Duodenal mucosa (tissue), 2 donors: ENCODE measurements at regions not wholly inside any gene's neighbourhood (a gene's known extent, or its start where the extent isn't known, plus 50 kb on each side); places are given as distances from the start of the nearest gene placed in this dataset.
"Not testable (repeated sequence)": the region's sequence is repeated elsewhere in the genome, so short reads cannot be mapped to it uniquely, and the experiment has no call there.

Experiments
- H3K27ac ChIP-seq: one replicate; pipeline ENCODE4 v1.7.0; 2013; ENCODE audit warnings: low read depth, low read length
- H3K27me3 ChIP-seq, 2 donors: one replicate each; pipeline ENCODE4 v1.7.0; 2013; ENCODE audit warnings: low read length in 2 of 2, control low read depth in 1 of 2; ENCODE audit not compliant: insufficient read depth in 2 of 2, control insufficient read depth in 1 of 2
- H3K36me3 ChIP-seq, 2 donors: one replicate each; pipeline ENCODE4 v1.7.0; 2013; ENCODE audit warnings: low read length in 2 of 2, control low read depth in 1 of 2; ENCODE audit not compliant: insufficient read depth in 2 of 2, control insufficient read depth in 1 of 2
- H3K4me1 ChIP-seq, 2 donors: one replicate each; pipeline ENCODE4 v1.7.0; 2013; ENCODE audit warnings: low read length in 2 of 2, control low read depth in 1 of 2; ENCODE audit not compliant: insufficient read depth in 2 of 2, control insufficient read depth in 1 of 2
- H3K4me3 ChIP-seq, 2 donors: one replicate each; pipeline ENCODE4 v1.7.0; 2013; ENCODE audit warnings: low read length in 2 of 2, low read depth in 1 of 2
- H3K9ac ChIP-seq, 2 donors: one replicate each; pipeline ENCODE4 v1.7.0; 2013; ENCODE audit warnings: low read length in 2 of 2, low read depth in 1 of 2
- H3K9me3 ChIP-seq, 2 donors: one replicate each; pipeline ENCODE4 v1.7.0; 2013; ENCODE audit warnings: low read length in 2 of 2, control low read depth in 1 of 2; ENCODE audit not compliant: control insufficient read depth in 1 of 2

- H3K4me1 ChIP-seq = no peaks in the 10 kb centered on the region
- H3K4me3 ChIP-seq = no peak overlapping the region
- no peak overlapping the region for H3K9ac ChIP-seq
- no peaks in the 10 kb centered on the region for H3K36me3 ChIP-seq
- no peak overlapping the region for H3K27ac ChIP-seq
- H3K27me3 ChIP-seq = no peaks in the 10 kb centered on the region
- H3K9me3 ChIP-seq = no peaks in the 10 kb centered on the region
These were observed 221.4 kb downstream of the SOX2 start for GRCh38 chr3:181933052-181933618.

DNA sequence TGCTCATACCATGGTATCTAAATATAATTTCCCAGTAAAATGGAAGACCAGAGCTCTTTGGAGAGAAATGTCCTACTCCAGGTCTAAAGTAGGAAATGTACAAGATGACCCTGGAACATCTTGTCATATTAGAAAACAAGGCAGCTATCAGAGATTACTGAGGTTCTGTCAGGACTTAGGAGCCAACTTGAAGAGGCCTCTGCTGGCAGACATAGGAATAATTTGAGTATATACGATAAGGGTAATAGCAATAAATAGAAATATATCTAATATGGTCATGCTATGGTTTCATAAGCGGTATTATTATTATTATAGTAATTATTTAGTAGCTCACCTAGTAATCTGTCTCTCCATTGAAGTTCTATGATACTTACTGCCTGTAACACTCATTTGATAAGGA is 224.2 kb downstream of the SOX2 start:
- H3K9ac ChIP-seq = no peak overlapping the region

DNA sequence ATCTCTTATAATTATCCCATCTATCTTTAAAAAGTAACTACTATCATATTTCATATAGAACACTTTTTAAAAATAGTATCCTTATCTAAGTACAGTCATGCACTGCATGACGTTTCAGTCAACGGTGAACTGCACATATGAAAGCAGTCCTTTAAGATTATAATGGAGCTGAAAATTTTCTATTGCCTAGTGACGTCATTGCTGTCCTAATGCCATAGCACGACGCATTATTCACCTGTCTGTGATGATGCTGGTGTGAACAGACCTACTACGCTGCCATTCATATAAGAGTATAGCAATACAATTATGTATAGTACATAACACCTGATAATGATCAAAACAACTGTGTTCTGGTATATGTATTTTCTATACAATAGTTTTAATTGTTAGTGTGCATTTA is 225.0 kb downstream of the SOX2 start:
- no peak overlapping the region for H3K4me3 ChIP-seq
- no peaks in the 10 kb centered on the region for H3K4me1 ChIP-seq
- no peaks in the 10 kb centered on the region for H3K36me3 ChIP-seq
- no peak overlapping the region for H3K27ac ChIP-seq
- no peak overlapping the region for H3K9ac ChIP-seq
- no peaks in the 10 kb centered on the region for H3K27me3 ChIP-seq
- H3K9me3 ChIP-seq = no peaks in the 10 kb centered on the region

More for the DNA sequence above, 224.2 kb downstream of the SOX2 start:
- Histone ChIP-seq H3K4me3 (no peak overlapping the region), H3K36me3 (no peaks in the 10 kb centered on the region), H3K27ac (no peak overlapping the region), H3K27me3 (no peaks in the 10 kb centered on the region), H3K4me1 (no peaks in the 10 kb centered on the region), H3K9me3 (no peaks in the 10 kb centered on the region)

DNA sequence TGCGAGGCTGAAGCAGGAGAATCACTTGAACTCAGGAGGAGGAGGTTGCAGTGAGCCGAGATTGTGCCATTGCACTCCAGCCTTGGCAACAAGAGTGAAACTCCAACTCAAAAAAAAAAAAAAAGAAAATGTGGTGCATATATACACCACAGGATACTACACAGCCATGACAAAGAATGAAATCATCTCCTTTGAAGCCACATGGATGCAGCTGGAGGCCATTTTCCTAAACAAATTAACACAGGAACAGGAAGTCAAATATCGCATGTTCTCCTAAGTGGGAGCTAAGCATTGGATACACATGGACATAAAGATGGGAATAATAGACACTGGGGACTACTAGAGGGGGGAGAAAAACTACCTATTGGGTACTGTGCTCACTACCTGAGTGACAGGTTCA is 226.9 kb downstream of the SOX2 start:
- H3K4me3 ChIP-seq, H3K27ac ChIP-seq, H3K36me3 ChIP-seq, H3K27me3 ChIP-seq, H3K9me3 ChIP-seq, H3K4me1 ChIP-seq, H3K9ac ChIP-seq: not testable (repeated sequence)

DNA sequence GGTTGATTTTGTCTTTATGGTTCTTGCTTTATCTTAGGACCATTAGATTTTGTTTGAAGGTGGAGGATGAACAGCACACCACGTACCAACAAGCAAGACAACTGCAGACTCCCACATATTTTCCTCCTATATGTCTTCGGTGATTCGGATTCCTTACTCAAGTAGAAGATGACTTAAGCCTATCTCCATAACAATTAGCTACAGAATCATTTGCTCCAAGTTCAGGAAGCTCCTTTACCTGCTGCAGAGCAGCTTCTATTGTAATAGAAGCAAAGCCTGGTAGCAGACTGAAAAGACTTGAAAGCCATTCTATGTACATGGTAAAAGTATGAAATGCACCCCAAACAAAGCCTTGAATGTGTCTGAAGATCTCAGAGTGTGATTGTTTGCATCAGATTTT is 229.0 kb downstream of the SOX2 start:
- no peaks in the 10 kb centered on the region for H3K36me3 ChIP-seq
- no peak overlapping the region for H3K9ac ChIP-seq
- no peaks in the 10 kb centered on the region for H3K27me3 ChIP-seq
- H3K4me3 ChIP-seq = no peak overlapping the region
- H3K9me3 ChIP-seq = no peaks in the 10 kb centered on the region
- no peak overlapping the region for H3K27ac ChIP-seq
- H3K4me1 ChIP-seq = no peaks in the 10 kb centered on the region

- H3K9me3 ChIP-seq = no peaks in the 10 kb centered on the region
- H3K27me3 ChIP-seq = no peaks in the 10 kb centered on the region
- no peak overlapping the region for H3K4me3 ChIP-seq
- H3K36me3 ChIP-seq = no peaks in the 10 kb centered on the region
- H3K4me1 ChIP-seq = no peaks in the 10 kb centered on the region
- no peak overlapping the region for H3K9ac ChIP-seq
- no peak overlapping the region for H3K27ac ChIP-seq
These were observed 229.5 kb downstream of the SOX2 start for GRCh38 chr3:181941250-181941649.

DNA sequence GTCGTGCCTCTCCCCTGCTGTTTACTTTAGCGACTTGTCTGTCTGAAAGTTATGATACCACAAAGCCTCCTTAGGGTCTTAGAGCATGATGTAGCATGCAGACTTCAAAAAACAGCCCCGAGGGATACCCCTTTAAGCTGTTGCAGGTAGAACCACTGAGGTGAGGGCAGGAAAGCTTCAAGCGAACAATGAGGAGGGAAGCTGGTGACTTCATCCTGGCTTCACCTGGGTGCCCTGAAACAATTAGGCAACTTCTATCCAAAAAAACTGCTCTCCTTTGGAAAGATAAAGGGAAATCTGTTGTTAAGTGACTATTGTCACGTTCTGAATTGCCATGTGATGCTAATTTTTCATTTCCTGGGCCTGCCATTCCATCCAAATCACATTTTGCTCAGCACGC is 231.6 kb downstream of the SOX2 start:
- Histone ChIP-seq H3K36me3 (no peaks in the 10 kb centered on the region), H3K27ac (no peak overlapping the region), H3K4me1 (no peaks in the 10 kb centered on the region), H3K9ac (no peak overlapping the region), H3K4me3 (no peak overlapping the region), H3K27me3 (no peaks in the 10 kb centered on the region), H3K9me3 (no peaks in the 10 kb centered on the region)

DNA sequence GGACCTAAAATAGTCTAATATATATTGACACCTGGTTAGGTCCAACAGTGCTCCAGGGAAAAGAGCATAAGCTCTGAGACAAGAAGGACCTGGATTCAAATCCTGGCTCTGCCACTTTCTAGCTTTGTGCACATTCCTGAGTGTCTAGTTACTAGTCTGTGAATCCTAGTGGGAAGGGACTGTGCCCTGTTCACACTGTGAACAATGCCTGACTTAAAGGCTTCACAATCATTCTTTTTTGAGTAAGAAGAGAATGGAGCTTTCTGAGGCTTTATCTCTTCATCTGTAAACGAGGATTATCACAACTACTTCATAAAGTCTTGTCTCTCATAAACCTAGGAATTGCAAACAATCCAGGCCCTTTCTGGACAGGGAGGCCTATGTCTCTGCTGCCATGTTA is 235.9 kb downstream of the SOX2 start:
- no peaks in the 10 kb centered on the region for H3K36me3 ChIP-seq
- no peak overlapping the region for H3K4me3 ChIP-seq
- H3K27ac ChIP-seq = no peak overlapping the region
- no peaks in the 10 kb centered on the region for H3K9me3 ChIP-seq
- H3K27me3 ChIP-seq = no peaks in the 10 kb centered on the region
- no peaks in the 10 kb centered on the region for H3K4me1 ChIP-seq
- H3K9ac ChIP-seq = no peak overlapping the region

DNA sequence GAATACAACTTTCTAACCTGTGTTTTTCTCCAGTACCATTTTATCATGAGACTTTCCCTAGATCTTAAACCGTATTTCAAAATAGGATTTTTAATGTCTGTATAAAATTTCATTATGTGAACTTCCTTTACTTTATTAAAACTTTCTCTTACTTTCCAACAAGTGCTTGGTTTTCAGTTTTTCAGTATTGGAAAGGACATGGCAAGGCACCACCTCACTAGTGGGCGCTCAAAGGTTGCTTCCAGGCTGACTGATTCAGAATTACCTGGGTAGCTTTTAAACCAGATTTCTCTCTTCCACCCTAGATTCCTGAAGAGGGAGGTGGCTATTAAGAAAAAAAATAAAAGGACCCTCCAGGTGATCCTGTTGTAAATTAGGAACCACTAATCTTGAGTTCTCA is 236.6 kb downstream of the SOX2 start:
- Histone ChIP-seq H3K4me1 (no peaks in the 10 kb centered on the region), H3K4me3 (no peak overlapping the region), H3K27ac (no peak overlapping the region), H3K9me3 (no peaks in the 10 kb centered on the region), H3K27me3 (no peaks in the 10 kb centered on the region), H3K9ac (no peak overlapping the region), H3K36me3 (no peaks in the 10 kb centered on the region)

DNA sequence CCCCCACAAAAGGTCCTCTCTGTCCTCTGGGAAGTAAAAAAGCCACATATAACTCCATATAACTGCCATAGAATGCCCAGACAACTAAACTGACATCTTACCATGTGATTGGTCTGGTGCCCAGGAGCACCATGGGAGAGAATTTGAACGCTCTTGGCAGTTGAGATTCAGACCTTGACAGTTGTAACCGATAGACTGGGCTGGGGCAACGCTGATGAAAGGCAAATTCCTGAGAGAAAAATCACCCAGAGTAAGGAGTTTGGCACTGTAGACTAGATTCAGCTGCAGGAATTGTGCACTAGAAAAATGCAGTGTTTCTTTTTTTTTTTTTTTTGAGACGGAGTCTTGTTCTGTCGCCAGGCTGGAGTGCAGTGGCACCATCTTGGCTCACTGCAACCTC is 240.5 kb downstream of the SOX2 start:
- Histone ChIP-seq H3K9me3 (no peaks in the 10 kb centered on the region), H3K36me3 (no peaks in the 10 kb centered on the region), H3K4me1 (no peaks in the 10 kb centered on the region), H3K27me3 (no peaks in the 10 kb centered on the region), H3K27ac (no peak overlapping the region), H3K4me3 (no peak overlapping the region), H3K9ac (no peak overlapping the region)

GRCh38 chr3:181952929-181953328 is 241.2 kb downstream of the SOX2 start:
- Histone ChIP-seq H3K9ac (no peak overlapping the region), H3K27me3 (no peaks in the 10 kb centered on the region), H3K27ac (no peak overlapping the region)

More at GRCh38 chr3:181952929-181953328, 241.2 kb downstream of the SOX2 start:
- no peaks in the 10 kb centered on the region for H3K9me3 ChIP-seq
- H3K4me3 ChIP-seq = no peak overlapping the region
- H3K4me1 ChIP-seq = no peaks in the 10 kb centered on the region
- H3K36me3 ChIP-seq = no peaks in the 10 kb centered on the region
